NCI-H2171 (cell line): ENCODE measurements at regions not wholly inside any gene's neighbourhood (a gene's known extent, or its start where the extent isn't known, plus 50 kb on each side); places are given as distances from the start of the nearest gene placed in this dataset.

Source experiments
- DNase-seq: peaks from one replicate; lab custom pipeline; 2025; lab: John Stamatoyannopoulos, UW

DNA sequence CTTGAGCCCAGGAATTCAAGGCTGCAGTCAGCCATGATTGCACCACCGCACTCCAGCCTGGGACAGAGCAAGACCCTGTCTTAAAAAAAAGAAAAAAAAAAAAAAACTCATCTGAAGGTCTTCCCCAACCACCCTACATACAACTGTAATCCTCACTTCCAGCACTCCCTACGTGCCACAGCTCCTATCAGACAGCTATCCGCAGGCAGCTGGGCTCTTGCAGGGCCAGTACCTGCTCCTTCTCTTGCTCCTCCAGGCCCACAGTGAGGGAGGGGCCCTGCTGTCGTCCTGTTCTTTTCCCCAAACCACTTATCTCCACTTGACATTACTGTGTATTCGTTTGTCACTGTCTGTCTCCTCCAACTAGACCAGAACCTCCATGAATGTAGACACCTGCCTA lies 156.1 kb upstream of the NECTIN1 start:
- DNase-seq = no peak

- no peak for DNase-seq
Observed at GRCh38 chr11:119882316-119882715, 153.3 kb upstream of the NECTIN1 start.

DNA sequence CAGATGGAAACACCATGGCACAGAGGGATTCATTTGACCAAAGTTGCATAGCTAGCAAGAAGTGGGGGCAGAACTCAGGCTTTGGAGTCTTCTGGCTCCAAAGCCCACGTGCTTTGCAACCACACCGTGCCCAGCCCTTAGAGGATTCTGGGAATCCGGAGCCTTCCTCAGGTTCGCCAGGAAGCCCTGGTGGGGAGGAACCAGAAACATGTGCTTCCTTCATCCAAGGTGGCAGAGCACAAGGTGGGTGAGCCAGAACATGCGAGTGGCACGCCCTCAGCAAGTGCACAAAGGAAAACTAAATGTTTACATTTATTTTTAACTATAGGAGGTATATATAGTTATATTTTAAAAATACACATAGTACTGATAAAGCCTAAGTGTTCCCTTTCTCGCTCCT lies 151.9 kb upstream of the NECTIN1 start:
- no peak for DNase-seq

GRCh38 chr11:119880143-119880542 lies 151.1 kb upstream of the NECTIN1 start:
- no peak for DNase-seq

GRCh38 chr11:119878990-119879389 lies 150.0 kb upstream of the NECTIN1 start:
- no peak for DNase-seq

- no peak for DNase-seq
Observed at GRCh38 chr11:119876841-119877240, 147.8 kb upstream of the NECTIN1 start.

- DNase-seq = no peak
Observed at GRCh38 chr11:119875841-119876600, 147.0 kb upstream of the NECTIN1 start.

DNA sequence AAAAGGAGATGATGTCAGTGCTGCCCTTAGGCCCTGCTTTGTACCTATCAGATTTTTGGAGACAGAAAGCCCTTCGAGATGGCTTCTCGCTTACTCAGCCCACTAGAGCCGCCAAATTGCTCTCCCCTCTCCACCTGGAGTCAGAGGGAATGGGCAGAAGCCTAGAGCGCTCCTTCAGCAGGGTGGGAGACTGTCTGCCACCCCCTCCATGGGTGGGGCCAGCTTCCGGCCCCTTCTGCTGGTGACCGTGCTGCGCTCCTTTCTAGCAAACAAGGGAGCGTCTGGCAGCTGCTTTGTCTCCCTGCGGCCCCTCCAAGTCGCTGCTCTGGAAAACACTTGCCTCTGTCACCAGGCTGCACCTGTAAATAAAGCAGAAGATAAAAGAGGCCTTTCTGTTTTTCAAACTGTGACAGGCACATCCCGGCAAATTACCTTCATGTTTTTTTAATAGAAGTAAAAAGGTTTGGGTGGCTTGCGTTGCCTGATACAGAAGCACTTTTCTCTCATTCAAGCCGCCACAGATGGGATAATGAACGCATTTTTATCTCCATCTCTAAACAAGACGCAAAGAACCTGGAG lies 145.7 kb upstream of the NECTIN1 start:
- no peak for DNase-seq

GRCh38 chr11:119873761-119874421 lies 144.9 kb upstream of the NECTIN1 start:
- no peak for DNase-seq

DNA sequence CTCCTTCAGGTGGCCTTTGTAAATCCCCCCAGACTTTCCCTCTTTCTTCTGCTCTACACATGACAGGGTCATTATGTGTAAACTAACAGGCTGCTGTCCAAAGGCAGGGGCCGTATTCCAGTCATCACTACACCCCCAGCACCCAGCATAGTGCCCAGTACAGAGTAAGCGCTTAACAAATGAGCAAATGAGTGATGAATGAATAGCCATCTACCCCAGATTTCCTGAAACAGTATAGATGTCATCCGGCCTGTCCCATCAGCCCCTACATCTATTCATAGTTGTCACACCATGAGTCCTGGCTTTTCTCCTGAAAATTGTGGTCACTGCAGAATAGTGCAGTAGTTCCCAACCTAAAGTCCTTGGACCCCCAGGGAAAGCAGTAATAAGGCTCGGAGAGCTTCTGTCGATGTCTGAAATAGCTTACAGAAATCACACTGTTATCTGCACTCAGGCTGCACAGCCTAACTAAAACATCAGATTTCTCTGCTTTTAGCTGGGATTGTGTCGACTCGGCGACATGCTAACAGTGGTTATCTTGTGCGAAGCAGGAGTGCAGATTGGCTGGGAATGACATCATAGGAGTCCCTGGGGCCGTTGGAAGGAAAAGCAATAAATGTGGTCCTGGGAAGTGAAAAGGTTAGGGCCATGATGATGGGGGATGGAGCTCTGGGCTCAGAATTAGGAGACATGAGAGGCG lies 143.8 kb upstream of the NECTIN1 start:
- no peak for DNase-seq

- no peak for DNase-seq
Observed at GRCh38 chr11:119865661-119866156, 136.7 kb upstream of the NECTIN1 start.

- DNase-seq = no peak
Observed at GRCh38 chr11:119864836-119865235, 135.8 kb upstream of the NECTIN1 start.

DNA sequence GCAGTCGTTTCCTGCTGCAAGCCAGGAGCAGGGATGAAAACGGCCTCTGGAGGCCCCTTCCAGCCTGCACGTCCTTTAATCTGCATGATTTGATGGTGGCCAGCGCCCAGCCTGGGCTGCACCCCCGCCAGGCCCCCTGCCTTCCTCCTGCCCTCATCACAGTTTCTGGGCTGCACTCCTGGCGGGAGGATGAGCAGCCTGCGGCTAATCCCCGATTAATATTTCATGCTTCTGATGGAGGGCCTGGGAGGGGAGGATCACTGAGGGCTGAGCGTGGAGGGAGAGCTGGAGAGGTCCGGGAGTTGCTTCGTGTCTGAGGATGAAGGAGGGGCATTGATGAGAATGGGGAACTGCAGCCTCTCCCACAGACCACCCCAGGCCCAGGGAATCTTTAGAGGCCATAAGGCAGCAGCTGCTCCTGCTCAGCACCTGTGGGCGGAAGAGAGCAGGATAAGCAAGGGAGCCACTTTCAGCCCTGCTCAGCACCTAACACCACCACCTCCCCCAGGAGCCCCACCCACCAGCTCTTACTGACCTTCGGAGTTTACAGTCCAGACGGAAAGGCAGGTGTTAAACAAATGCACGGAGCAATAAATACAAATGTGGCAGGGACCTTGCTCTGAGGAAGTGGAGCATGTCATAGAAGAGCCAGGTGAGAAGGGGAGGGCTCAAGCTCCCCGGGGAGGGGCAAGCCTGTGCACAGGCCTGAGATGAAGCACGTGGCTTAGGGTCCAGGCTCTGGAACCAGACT lies 135.0 kb upstream of the NECTIN1 start:
- DNase-seq = no peak

DNA sequence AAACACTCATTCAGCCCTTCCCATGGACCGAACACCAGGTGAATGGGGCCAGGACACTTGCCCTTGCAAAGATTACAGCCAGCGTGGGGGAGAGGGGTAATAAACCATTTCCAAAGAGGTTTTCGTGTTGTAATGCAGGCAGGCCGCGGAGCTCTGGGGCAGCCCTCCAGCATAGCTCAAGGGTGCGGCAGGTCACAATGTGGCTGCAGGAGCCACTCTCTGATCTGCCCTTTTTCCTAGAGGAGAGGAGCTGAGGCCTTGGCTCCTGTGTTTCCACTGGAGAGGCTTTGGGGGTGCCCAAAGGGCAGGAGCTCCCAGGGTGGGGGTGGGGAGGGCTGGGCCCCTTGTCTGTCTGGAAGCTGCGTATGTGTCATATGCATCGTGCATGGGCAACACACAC lies 134.2 kb upstream of the NECTIN1 start:
- no peak for DNase-seq

- DNase-seq = no peak
Observed at GRCh38 chr11:119861160-119861559, 132.2 kb upstream of the NECTIN1 start.

GRCh38 chr11:119860561-119861094 lies 131.6 kb upstream of the NECTIN1 start:
- no peak for DNase-seq

- DNase-seq = no peak
Observed at GRCh38 chr11:119859684-119860083, 130.7 kb upstream of the NECTIN1 start.

DNA sequence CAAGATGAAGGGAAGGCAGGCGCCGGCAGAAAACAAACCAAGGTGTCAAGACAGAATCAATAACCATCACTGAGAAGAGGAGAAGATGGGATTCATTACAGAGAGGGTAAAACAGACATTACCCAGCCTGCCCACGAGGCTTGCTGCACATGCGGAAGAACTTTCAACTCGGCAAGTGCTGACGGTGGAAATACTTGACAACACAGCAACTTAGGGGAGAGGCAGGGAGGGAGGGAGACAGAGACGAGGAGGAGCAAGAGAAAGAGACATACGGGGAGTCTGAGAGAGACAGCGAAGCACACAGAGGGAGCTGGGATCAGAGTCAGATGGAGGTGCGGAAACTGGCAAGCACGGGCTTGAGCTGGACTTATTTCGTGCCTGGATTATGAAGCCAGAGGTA lies 129.3 kb upstream of the NECTIN1 start:
- no peak for DNase-seq

DNA sequence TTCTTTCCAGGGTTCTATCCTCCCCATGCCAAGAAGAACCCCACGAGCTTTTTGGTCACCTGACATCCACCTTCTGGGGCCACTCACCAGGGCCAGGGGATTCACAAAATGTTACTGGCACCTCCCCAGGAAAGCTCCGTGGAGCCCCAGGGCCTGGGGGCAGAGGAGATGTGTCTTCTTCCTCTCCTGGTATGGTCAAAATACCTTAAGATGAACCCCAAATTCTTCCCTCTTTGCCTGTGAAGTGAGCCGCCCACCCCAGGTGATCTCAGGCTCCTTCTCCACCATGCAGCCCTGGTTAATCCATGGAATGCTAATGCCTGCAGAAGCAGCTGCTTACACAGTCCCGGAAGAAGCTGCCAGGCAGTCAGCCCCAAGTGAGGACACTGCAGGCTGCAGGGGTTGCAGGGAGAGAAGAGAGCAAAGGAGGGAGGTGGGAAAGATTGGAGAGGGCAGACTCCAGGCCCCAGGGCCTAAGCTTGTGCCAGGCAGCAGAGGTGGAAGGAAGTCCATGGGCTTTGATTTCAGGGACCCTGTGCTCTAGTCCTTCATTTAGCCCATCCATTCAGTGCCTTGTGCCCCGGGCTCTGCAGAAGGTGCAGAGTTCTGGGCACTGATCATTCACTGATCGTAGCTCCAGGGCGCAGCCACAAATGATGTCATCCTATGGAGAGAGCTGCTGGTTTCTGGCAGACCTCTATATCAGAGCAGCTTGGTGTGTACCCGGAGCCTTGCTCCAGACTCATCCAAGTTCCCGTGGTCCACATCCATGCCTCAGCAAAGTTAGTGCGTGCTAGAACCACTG lies 127.9 kb upstream of the NECTIN1 start:
- DNase-seq = no peak

DNA sequence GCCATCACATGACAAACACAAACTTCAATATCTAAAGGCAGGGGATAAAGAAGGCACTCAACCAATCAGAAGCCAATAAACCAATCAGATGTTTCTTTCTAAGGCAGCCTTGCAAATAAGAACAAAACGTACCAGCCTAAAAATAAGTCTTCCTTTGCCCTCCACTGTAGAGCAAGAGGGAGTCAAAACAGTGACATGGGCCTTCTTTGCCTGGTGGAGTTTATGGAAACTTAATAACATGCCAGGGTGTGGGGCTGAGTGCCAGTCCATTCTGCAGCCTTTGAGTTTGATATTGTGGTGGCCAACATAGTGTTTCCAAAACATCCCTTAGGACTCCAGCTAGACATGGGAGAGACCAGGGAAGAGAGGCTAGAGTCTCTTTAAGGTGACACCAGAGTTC lies 126.1 kb upstream of the NECTIN1 start:
- DNase-seq = no peak

GRCh38 chr11:119854521-119854920 lies 125.5 kb upstream of the NECTIN1 start:
- peak; percentile 48 for DNase-seq
